ENCODE measurements at regions not wholly inside any gene's neighbourhood (a gene's known extent, or its start where the extent isn't known, plus 50 kb on each side); places are given as distances from the start of the nearest gene placed in this dataset.

- POLR2A ChIA-PET: no interaction called here
- Histone ChIP-seq H3K36me3 (ENCODE audit: control insufficient read depth, insufficient read depth, low read length) (no peaks in the 10 kb centered on the region), H3K27me3 (ENCODE audit: control insufficient read depth, insufficient read depth, low read length) (no peaks in the 10 kb centered on the region), H3K4me3 (ENCODE audit: low read depth, low read length) (no peak overlapping the region)
- TF ChIP-seq CTCF (IDR thresholded peaks at IDR 0.05; ENCODE audit: insufficient read depth, low read depth, low read length): no peak
- CTCF ChIA-PET: no interaction called here
- DNase-seq (ENCODE audit: low read depth): no peak
These were observed 342.1 kb upstream of the RGS6 start for GRCh38 chr14:71590131-71590530.

GRCh38 chr14:71591231-71591630 is 341.0 kb upstream of the RGS6 start:
- no peaks in the 10 kb centered on the region for H3K36me3 ChIP-seq (ENCODE audit: control insufficient read depth, insufficient read depth, low read length)
- no peak for DNase-seq (ENCODE audit: low read depth)
- CTCF ChIA-PET: interaction anchor here (0.5 to 0.7 kb wide), 2 partner anchors 134 to 453 kb away, joined by 3 to 4 read pairs; no protein-coding TSS in a partner anchor
- TF ChIP-seq CTCF (IDR thresholded peaks at IDR 0.05; ENCODE audit: insufficient read depth, low read depth, low read length): no peak
- no peaks in the 10 kb centered on the region for H3K27me3 ChIP-seq (ENCODE audit: control insufficient read depth, insufficient read depth, low read length)
- H3K4me3 ChIP-seq (ENCODE audit: low read depth, low read length): no peak overlapping the region
- POLR2A ChIA-PET: interaction anchor here (0.8 kb wide), 1 partner anchor 22 kb away, joined by 3 read pairs; no protein-coding TSS in a partner anchor

- no peak for TF ChIP-seq CTCF (IDR thresholded peaks at IDR 0.05; ENCODE audit: insufficient read depth, low read depth, low read length)
These were observed 340.3 kb upstream of the RGS6 start for GRCh38 chr14:71591929-71592328.

GRCh38 chr14:71592361-71592760 is 339.9 kb upstream of the RGS6 start:
- H3K27me3 ChIP-seq (ENCODE audit: control insufficient read depth, insufficient read depth, low read length): no peaks in the 10 kb centered on the region
- no peak overlapping the region for H3K4me3 ChIP-seq (ENCODE audit: low read depth, low read length)
- CTCF ChIA-PET: interaction anchor here (1.5 kb wide), 1 partner anchor 48 kb away, joined by 4 read pairs; no protein-coding TSS in a partner anchor
- POLR2A ChIA-PET: no interaction called here
- TF ChIP-seq CTCF (IDR thresholded peaks at IDR 0.05; ENCODE audit: insufficient read depth, low read depth, low read length): no peak
- no peaks in the 10 kb centered on the region for H3K36me3 ChIP-seq (ENCODE audit: control insufficient read depth, insufficient read depth, low read length)
- no peak for DNase-seq (ENCODE audit: low read depth)

More at GRCh38 chr14:71591929-71592328, 340.3 kb upstream of the RGS6 start:
- Histone ChIP-seq H3K27me3 (ENCODE audit: control insufficient read depth, insufficient read depth, low read length) (no peaks in the 10 kb centered on the region), H3K36me3 (ENCODE audit: control insufficient read depth, insufficient read depth, low read length) (no peaks in the 10 kb centered on the region), H3K4me3 (ENCODE audit: low read depth, low read length) (no peak overlapping the region)
- DNase-seq (ENCODE audit: low read depth): no peak
- CTCF ChIA-PET: interaction anchor here (1.5 kb wide), 1 partner anchor 48 kb away, joined by 4 read pairs; no protein-coding TSS in a partner anchor
- POLR2A ChIA-PET: interaction anchor here (0.8 kb wide), 1 partner anchor 21 kb away, joined by 3 read pairs; no protein-coding TSS in a partner anchor

- no peaks in the 10 kb centered on the region; the same call in 1 of the 2 replicates for H3K36me3 ChIP-seq (ENCODE audit: control insufficient read depth, insufficient read depth, low read length)
- ChIA-PET CTCF (no interaction called here), POLR2A (no interaction called here)
- H3K4me3 ChIP-seq (ENCODE audit: low read depth, low read length): no peak overlapping the region
- TF ChIP-seq CTCF (IDR thresholded peaks at IDR 0.05; ENCODE audit: insufficient read depth, low read depth, low read length): no peak
- DNase-seq (ENCODE audit: low read depth): no peak
- no peaks in the 10 kb centered on the region for H3K27me3 ChIP-seq (ENCODE audit: control insufficient read depth, insufficient read depth, low read length)
These were observed 338.3 kb upstream of the RGS6 start for GRCh38 chr14:71593966-71594365.

All from BJ (cell line).